ENCODE measurements at regions not wholly inside any gene's neighbourhood (a gene's known extent, or its start where the extent isn't known, plus 50 kb on each side); places are given as distances from the start of the nearest gene placed in this dataset.

DNA sequence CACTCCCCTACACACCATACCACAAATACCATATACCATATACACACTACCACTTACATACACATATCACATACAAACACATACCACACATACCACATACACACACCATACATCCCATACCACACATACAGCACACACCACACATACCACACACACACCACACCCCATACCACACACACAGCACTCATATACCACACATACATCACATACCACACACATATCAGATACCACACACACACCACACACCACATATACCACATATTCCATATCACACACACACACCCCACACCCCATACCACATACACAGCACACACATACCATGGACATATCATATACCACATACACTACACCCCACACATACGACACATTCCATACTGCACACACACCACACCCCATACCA is 276.6 kb downstream of the GADD45G start:
- no peak for DNase-seq (ENCODE audit: low spot score)

DNA sequence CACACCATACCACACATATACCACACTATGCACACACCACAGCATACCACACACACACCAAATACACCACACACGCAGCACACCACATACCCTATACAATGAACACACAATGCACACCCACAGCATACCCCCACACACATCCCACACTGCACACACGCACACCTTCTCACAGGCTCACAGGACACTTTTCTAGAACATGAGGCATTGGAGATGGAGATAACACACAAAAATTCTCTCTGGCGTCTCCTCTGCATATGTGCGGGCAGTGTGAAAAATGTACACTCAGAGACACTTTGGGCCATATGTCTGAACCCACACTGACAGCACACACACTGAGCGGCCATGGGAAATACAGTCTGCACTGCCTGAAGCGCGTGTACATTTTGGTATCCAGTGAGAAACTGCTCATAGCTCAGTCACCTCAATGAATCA is 278.1 kb downstream of the GADD45G start:
- DNase-seq (ENCODE audit: low spot score) = no peak

DNA sequence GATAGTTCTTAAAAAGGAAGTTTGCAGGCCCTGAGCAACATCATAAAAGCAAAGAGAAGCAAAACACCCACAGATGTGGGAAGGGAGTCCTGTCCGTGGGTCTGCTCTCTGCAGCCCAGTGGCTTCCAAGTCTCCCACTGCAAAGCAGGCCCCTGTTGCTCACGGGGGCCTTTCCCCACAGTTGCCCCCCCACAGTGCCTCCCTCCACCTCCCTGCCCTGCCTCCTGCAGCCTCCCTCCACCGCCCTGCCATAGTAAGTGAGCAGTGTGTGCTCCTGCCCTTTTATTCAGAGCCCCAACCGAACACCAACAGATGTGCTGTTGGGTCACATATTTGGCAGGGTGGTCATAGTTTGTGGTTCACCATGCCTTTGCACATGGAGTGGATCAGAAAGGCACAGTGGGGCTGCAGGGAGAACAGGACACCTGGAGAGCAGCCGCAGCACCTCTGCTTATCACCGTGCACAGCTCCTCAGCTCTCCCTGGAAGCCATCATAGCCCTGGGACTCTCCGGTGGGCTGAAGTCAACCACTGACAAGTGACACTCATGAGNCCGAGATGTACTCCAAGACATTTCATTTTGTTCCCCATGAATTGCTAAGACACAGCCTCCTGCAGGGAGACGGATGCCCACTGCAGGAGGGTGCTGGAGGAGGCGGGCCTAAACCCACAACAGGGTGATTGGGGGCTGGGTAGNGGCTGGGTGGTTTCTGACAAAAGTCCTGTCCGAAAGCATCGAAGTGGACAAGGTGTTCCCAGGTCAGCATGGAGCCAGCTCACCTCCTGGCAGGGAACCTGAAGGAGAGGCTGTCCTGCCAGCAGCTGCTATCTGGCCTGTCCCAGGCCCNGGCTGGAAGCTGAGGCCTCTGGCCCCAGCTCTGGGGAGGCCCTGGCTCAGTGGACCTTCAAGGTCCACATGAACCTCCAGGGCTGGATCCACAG is 278.9 kb downstream of the GADD45G start:
- no peak for DNase-seq (ENCODE audit: low spot score)

DNA sequence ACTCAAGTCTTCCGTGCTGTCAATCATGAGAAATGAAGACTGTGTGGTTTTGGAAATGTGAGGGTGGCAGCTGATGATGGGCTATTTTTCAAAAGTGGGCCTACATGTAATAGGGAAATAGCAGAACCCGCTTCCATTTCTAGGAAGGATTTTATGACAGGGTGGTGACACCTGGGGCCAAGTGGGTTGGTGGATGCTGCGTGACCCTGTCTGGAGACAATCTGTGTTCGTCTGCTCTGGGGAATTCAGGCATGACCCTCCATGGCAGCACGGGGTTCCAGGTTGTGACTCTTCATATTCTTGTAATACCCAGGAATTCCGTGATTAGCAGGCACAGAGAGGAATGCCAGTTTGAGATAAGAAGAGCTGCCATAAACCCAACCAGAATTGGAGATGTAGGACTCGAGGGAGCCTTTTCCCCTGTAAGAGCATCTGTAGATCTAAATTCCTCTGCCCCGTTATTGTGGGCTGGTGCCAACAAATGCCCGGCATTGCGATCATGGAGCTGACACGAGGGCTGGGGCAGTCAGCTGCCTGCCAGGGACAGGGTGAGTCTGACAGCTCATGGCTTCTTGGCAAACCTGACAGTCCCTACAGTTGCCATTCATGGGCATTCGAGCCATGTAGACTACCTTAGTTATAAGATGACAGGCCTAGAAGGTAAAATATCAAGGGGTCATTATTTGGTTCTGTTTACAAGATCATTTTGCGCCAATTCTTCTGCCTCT is 279.7 kb downstream of the GADD45G start:
- DNase-seq (ENCODE audit: low spot score) = no peak

DNA sequence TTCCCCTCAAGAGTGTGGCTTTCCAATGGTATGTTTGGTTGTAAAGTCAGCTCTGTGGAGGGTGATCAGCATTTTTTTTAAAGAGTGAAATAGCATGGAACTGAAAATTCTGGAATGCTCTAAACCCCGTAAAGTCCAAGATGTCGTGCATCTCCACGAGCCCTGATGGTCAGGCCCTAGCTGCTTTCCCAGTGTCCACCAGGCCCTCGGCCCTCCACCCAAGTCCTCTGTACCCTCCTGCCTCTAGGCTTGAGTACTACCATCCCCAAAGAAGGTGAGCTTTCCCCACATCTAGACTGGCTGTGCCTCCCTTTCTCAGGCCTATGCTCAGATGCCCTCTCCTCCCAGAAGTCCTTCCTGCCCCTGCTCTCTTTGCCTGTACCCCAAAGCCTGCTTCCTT is 280.3 kb downstream of the GADD45G start:
- DNase-seq (ENCODE audit: low spot score) = no peak

DNA sequence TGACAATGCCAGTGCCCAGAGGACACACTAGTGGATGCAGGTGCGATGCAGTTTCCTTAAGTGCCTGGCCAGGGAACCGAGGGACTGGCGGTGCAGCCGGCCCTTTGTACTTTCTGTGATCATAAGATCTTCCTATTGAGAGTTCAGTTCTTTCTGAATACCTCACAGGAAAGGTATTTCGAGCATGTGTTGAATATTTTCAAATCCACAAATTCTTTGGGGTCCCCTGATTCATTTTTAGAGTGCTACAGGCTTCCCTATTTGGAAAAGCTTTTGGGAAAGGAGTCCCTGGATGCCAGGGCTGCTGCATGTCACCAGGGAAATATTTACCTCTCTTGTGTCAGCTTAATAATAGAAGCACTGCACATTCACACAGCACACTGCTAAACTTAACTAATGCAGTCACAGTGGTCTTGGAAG is 281.5 kb downstream of the GADD45G start:
- DNase-seq (ENCODE audit: low spot score) = no peak

DNA sequence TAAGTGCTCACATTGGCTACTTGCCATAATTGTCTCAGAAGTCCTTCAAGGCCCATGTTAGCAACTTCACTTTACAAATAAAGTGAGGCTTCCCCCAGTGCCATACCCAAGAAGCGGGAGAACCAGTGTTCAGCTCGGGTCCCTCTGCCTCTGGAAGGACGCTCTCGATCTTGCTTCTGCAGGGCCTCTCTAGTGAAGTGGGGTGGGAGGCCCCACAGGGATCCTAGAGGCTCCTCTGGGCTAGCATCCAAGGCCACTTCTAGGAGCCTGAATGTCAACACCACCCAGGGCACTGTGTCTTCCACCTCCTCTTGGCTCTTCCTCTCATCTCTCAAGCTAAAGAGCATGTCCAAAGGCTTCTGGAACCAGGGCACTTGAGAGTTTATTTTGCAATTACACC is 282.5 kb downstream of the GADD45G start:
- DNase-seq (ENCODE audit: low spot score) = no peak

DNA sequence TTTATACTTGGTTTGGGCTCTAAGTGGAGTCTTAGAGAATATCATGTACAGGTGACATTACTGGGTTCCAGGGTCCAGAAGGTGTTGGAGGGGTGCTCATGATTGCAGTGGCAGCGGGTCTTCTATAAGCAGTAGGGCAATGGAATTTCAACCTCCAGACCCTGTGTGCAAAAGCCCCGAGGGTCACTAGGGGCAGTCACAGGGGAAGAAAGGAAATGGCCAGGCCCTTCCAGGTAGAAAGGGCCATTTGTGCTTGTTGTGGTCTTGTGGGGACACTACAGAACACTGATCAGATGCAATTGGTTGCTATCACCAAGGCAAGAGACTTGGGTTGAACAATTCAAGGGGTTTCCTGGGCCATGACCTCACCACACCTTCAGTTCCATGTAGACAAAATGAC is 283.4 kb downstream of the GADD45G start:
- DNase-seq (ENCODE audit: low spot score) = no peak

DNA sequence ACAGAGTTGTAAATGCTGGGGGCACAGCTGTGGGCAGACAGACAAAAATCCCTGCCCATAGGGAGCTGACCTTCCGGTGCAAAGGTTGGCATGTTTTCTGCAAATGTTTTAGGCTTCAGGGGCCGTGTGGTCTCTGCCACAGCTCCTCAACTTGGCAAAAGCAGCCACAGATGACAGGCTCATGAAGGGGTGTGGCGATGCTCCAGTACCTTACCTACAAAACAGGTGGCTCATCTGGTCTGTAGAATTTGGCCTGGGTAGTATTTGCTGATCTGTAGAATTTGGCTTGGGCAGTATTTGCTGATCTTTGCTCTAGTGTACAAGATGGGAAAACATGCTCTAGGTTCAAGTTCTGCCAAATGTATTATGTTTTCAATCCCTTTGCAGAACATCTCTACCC is 283.9 kb downstream of the GADD45G start:
- DNase-seq (ENCODE audit: low spot score) = no peak

DNA sequence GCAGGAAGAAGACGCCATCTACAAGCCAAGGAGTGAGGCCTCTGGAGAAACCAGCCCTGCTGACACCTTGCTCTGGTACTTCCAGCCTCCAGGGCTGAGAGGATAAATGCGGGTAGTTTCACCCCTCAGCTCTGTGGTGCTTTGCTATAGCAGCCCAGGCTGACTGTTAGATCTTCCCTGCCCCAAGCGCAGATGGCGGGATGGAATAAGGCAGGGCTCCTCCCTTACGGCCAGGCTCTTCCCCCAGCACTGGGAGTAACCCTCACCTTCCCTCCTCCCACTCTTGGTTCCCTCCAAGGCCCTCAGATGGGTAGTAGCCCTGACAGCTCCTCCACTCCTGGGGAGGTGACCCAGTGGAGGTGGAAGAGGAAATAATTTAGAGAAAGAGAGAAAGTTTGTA is 285.1 kb downstream of the GADD45G start:
- no peak for DNase-seq (ENCODE audit: low spot score)

DNA sequence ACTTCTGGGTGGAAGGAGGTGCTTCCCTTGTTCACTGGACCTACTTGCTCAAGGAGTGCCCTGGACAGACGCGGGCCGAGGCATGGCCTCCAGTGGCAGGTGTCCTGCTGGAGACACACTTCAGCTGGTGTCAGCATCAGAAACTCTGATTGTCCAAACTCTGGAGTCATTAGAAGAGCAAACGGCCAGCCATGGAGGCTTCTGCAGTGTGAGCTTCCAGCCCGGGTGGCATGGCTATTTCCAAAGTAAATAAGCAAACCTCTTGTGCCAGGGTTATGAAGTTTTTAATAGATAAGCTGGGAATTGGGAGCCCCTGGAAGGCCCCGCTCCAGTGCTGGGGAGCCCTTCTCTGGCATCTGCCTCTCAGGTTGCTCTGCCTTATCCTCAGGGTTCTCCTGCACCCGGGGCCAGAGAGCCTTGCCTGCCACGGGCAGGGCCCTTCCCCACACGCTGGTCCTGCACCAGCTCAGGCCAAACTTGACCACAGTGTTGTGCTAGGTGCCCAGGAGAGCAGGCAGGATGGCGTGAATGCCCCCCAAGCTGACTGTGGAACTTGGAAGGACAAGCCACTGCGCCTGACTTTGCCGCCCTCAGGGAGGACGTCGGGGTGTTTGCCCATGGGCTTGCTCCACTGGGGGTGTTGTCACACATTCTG is 285.6 kb downstream of the GADD45G start:
- no peak for DNase-seq (ENCODE audit: low spot score)

DNA sequence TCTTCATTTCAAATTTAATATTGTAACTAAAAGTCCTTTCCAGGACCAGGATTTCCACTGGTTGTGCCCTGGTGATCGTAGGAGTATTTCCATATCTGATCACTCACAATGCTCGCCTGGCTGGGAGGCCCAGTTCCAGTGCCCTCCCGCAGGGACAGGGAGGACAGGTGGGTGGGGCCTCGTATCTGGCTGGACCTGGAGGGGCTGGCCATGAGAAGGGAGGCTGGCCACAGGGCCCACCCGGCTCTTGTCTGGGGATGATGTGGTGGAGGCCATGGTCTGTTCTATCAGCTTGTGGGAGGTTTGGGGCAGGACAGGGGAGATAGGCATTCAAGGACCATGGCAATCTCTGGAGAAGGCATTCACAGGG is 286.4 kb downstream of the GADD45G start:
- DNase-seq (ENCODE audit: low spot score) = no peak

DNA sequence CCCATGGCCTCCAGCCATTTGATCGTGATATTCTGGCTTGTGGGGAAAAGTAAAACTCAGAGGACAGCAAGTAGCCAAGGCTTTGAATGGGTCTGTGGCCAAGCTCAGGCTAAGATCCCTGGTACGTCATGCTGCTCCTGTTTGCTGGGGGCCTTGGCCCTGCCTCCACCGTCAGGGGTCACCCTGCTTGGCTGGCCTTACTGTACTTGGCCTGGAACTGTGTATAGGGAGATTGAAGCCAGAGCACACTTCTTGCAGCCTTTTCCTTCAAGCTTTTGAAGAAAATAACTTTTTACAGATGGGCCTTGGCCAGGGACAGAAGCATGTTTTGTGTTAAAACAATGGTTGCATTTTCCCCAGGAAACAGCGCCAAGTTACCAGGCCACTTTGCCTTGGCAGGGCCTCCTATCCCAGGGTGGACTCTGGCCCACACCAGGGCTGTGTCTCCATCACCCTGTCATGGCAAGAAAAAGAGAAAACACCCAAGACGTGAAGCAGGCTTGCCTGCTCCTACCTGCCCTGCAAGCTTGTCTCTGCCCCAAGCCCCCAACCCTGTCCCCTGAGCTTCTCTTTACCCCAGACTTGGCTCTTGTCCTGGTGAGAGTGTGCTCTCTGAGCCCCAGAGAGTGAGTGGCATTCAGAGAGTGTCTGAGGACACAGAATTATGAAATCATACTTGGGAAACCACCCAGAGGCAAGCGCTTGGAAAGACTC is 286.9 kb downstream of the GADD45G start:
- no peak for DNase-seq (ENCODE audit: low spot score)

DNA sequence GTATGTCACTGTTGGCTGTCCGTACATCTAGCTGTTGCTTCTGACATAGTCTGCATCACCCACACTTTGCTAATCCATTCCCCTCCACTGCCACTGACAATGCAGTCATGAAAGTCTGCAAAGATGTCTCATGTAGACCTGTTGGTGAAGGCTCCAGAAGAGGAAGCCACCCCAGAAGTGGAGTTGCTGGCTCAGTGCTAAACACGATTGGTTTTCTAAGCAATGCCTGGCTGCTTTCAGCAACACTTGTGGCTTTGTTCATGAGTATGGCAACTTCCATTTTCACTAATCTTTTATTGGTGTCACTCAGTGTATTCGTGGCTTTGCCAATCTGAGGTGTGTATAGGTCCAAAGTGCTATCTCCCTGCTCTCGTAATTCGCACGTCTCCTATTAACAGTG is 288.1 kb downstream of the GADD45G start:
- no peak for DNase-seq (ENCODE audit: low spot score)

DNA sequence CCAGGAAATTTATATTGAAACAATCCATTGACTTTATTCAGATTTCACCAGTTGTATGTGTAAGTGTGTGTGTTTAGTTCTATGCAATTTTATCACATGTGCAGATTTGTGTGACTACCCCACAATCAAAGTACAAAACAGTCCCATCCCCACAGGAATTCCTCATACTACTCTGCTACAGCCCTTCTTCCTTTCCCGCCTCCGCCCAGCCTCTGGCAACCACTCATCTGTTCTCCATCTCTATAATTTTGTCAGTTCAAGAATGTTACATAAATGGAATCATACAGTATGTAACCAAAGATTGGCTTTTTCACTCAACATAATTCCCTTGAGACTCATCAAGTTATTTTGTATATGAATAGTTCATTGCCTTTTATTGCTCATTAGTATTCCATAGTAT is 289.1 kb downstream of the GADD45G start:
- no peak for DNase-seq (ENCODE audit: low spot score)

DNA sequence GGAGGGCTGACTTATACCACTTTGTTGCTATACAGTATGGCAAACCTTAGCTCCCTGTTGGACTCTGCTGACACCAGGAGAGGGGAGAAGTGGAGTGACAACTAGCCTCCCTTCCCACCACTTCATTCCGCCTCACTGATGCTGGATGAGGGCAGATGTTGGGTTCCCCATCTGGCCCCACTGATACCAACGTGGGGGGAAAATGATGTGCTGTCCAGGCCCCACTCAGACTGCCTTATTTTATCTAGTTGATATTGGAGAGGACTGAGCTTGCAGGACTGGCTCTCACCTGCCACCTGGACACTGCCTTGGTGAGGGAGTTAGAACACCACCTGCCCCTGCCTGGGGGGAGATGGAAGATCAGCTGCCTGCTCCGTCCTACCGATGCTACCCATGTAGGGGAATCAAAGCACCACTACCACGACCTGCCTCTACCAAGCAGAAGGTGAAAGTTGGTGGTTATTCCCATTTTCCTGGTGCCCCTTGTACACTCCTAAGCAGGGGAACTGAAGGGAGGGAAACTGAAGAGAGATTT is 292.1 kb downstream of the GADD45G start:
- DNase-seq (ENCODE audit: low spot score) = no peak

DNA sequence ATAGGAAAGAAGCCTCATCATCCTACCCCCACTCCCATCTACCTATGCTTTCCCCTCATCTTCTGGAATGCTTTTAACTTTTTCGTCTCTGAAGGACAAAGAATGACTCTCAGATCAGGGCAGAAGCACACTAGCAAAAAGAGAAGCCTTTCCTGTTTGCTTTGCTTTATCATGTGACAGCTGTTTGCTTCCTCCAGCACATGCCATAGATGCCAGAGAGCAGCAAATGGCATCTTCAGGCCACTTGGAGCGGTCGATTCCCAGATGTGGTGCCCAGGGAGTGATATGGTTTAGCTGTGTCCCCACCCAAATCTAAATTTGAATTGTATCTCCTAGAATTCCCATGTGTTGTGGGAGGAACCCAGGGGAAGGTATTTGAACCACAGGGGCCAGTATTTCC is 294.8 kb downstream of the GADD45G start:
- DNase-seq (ENCODE audit: low spot score) = no peak

DNA sequence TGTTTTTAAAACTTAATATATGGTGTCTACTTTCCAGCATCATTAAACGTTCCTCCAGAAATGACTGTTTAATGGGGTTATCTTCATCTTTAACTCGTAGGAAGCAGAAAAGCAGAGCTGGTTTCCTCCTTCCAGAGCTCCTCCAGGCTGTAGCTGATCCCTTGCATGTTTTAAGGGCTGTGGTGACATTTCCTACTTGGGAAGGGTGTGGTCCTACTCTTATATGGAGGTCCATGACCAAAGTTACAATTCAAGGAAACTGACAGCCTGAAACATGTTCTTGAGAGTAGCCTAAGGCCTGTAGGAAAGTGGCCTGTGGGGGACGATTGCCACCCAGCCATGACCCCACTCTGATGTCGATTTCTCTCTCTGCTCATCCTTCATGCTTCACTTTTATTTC is 297.1 kb downstream of the GADD45G start:
- no peak for DNase-seq (ENCODE audit: low spot score)

DNA sequence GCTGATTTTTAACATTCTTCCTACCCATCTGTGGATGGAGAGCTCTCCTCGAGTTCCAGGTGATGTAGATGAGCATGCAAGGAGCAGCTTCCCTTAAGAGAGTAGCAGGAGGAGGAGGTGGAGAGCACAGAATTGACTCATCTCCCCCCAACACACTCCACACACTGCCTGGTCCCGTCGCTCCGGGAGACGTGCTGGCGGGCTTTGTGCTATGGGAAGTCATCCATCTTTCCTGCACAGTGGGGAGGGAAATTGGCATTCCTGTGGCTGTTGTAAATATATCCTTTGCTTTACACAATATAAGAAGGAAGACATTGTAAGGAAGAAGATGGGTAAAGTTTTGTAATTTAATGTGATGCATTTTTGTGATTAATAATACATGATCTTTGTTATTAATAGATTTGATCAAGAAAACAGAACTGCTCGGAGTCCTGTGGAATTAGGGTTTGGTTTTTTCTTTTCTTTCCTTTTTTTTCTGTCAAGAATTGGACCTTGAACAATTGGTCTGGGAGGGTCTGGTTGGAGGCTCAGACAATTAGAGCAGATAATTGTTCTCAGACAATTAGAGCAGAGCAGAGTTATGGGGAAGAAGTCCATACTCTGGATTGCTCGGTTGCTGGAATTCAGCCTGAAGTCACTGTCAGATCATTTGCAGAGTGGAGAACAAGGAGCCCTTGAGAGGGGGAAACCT is 297.8 kb downstream of the GADD45G start:
- no peak for DNase-seq (ENCODE audit: low spot score)

DNA sequence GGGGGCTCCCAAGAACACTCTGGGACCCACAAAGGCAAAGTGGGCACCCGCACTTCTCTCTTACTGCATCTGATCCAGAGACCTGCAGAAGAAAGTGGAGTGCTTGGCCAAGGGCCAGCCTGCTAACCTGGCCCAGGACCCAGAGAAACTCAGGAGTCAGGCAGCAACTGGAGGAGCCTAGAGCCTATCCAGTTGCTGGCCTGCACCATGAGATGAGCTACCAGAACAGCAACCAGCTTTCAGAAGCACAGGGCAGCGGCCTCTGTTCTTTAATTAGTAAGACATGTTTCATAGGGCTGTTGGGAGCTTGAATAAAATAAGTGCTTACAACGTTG is 298.3 kb downstream of the GADD45G start:
- no peak for DNase-seq (ENCODE audit: low spot score)

DNA sequence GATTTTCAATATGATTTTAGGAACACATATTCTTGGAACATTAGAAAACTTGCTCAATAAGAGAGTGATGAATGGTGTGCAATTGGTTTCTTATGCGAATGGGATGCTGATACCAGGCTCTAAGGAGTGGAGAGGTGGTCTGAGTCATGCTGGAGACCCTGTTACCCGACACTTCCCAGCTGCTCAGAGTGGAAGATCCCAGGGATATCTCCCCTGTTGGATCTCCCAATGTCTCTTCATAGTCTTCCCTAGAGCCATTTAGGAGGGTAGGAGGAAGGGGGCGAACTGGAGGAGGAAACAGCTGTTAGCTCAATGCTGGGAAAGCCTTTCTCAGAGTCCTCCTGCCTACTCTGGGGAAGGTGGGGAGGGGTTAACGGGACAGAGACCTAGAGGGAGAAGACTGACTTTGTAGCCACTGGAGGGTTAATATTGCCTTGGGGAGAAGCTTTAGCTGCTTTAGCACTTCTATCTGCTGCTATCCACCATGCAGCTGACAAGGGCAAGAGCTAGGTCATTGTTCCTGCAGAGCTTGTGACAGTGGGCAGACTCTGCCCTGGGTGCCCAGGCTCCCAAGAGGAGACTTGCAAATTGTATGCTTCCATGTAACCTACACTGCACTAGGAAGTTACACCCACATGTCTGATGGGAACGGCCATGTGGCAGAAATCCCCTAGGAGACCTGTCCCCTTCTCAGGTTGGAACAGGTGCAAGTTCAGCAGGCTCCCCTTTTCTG is 301.0 kb downstream of the GADD45G start:
- no peak for DNase-seq (ENCODE audit: low spot score)

Data from hematopoietic multipotent progenitor cell treated with erythropoietin and hydrocortisone succinate and interleukin-3 and kit ligand, for 15 days (in vitro differentiated cells).